ENCODE measurements at regions not wholly inside any gene's neighbourhood (a gene's known extent, or its start where the extent isn't known, plus 50 kb on each side); places are given as distances from the start of the nearest gene placed in this dataset.

- no peak for TF ChIP-seq NANOG (IDR thresholded peaks at IDR 0.05; ENCODE audit: insufficient read depth, low read depth, low read length, poor library complexity, severe bottlenecking)
These were observed 246.5 kb downstream of the SYK start (continued) for GRCh38 chr9:91047993-91048607.
